T-helper 17 cell (primary cell): ENCODE measurements at regions not wholly inside any gene's neighbourhood (a gene's known extent, or its start where the extent isn't known, plus 50 kb on each side); places are given as distances from the start of the nearest gene placed in this dataset.
"Not testable (repeated sequence)": the region's sequence is repeated elsewhere in the genome, so short reads cannot be mapped to it uniquely, and the experiment has no call there.

ENCODE experiments used
- ATAC-seq: fragments of 150-1000 bp; cut with Tn5 transposase; 2 replicates; pipeline ENCODE4 v1.10.0; 2021; ENCODE audit warnings: mild to moderate bottlenecking, moderate library complexity
- DNase-seq, 3 donors: peaks; one replicate each; pipeline versions ENCODE4 v3.0.0 to v3.0.0-alpha.2; 2020 to 2021
- H3K9me3 ChIP-seq: one replicate; pipeline ENCODE4 v1.7.0; 2013; ENCODE audit warnings: low read length, mild to moderate bottlenecking; ENCODE audit not compliant: control insufficient read depth, poor library complexity, severe bottlenecking
- H3K27ac Mint-ChIP-seq: one replicate; pipeline ENCODE4 v1.8.0; 2022; ENCODE audit warnings: mild to moderate bottlenecking, moderate library complexity, mixed read lengths
- H3K27me3 Mint-ChIP-seq: one replicate; pipeline ENCODE4 v1.8.0; 2022; ENCODE audit warnings: mixed read lengths
- H3K36me3 Mint-ChIP-seq: one replicate; pipeline ENCODE4 v1.8.0; 2022; ENCODE audit warnings: low read depth, mixed read lengths
- H3K4me1 Mint-ChIP-seq: one replicate; pipeline ENCODE4 v1.8.0; 2022; ENCODE audit warnings: mild to moderate bottlenecking, mixed read lengths
- H3K4me3 Mint-ChIP-seq: one replicate; pipeline ENCODE4 v1.8.0; 2022; ENCODE audit warnings: mild to moderate bottlenecking, moderate library complexity, mixed read lengths

DNA sequence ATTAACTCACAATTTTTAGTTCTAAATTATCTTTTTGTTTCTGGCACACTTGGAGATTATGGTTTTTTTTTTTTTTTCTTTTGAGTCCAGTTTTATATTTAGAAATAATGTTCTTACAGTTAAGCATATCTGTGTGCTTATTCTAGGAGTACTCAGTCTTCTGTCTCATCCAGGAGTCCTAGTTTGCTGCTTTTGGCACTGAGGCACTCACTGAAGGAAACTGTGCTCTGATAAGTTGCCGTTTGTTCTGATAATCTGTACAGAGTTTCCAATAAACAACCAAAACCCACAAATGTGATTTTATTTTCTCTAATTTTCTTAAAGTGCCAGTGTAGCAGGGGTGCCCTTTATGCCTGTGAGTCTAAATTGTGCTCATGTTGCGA lies 251.0 kb downstream of the LRRC70 start:
- H3K36me3 Mint-ChIP-seq, result no peaks in the 10 kb centered on the region
- DNase-seq, result no peak
- no peaks in the 10 kb centered on the region for H3K27me3 Mint-ChIP-seq
- no peaks in the 10 kb centered on the region for H3K4me1 Mint-ChIP-seq
- no peaks in the 10 kb centered on the region for H3K9me3 ChIP-seq
- no peak overlapping the region for H3K4me3 Mint-ChIP-seq
- no peak for ATAC-seq
- no peak overlapping the region for H3K27ac Mint-ChIP-seq

DNA sequence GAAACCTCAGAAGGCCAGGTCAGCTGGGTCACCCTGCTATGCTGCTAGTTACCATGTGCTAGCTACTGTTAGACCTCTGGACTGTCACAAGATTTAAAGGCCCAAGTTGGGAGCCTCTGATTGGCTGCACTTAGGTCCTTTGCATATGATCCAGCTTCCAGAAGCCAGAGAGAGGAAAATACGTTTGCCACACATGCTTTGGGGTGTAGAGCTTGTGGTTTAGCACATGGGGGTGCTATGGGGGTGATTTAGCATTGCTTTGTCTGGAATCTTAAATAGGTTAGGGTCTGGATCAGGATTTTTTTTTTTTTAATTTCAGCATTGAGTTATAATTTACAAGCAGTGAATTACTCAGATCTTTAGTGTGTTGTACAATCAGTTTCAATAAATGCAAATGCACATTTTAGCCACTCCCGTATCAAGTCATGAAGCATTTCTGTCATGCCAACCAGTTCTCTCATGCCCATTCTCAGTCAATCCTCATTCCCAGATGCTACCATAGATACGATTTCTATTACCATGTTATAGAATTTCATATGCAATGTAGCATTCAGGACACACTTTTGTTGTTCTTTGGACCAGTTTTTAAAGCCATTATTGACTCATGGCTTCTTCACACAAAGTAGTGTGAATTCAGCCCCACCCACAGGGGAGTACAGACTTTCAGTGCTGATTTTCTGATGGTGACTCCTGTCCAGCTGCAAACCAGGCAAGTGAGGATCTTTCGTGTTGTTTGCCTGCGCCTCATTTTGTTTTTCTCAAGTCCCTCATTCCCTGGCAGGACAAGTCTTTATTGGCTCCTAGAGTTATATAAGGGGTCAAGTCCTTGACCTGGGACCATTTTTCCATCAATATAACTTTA lies 250.4 kb downstream of the LRRC70 start:
- Mint-ChIP-seq H3K36me3 (no peaks in the 10 kb centered on the region), H3K27me3 (no peaks in the 10 kb centered on the region), H3K4me1 (no peaks in the 10 kb centered on the region), H3K4me3 (no peak overlapping the region), H3K27ac (no peak overlapping the region)
- no peaks in the 10 kb centered on the region for H3K9me3 ChIP-seq
- DNase-seq, result no peak
- no peak for ATAC-seq

DNA sequence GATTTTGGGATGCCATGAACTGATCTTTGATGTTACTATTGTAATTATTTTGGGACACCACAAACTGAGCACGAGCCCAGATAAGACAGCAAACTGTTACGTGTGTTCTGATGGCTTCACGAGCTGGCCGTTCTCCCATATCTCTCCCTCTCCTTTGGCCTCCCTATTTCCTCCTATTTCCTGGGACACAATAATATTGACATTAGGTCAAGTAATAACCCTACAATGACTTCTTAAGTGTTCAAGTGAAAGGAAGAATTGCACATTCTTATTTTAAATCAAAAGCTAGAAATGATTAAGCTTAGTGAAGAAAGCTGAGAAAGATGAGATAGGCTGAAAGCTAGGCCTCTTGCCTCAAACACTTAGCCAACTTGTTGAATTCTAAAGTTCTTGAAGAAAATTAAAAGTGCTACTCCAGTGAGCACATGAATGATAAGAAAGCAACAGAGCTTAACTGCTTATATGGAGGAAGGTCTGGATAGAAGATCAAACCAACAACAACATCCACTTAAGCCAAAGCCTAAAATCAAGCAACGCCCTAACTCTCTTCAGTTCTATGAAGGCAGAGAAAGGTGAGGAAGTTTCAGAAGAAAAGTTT lies 247.1 kb downstream of the LRRC70 start:
- no peak for DNase-seq
- H3K9me3 ChIP-seq, result no peaks in the 10 kb centered on the region
- H3K4me1 Mint-ChIP-seq, result no peaks in the 10 kb centered on the region
- H3K27ac Mint-ChIP-seq, result no peak overlapping the region
- H3K36me3 Mint-ChIP-seq, result no peaks in the 10 kb centered on the region
- H3K27me3 Mint-ChIP-seq, result no peaks in the 10 kb centered on the region
- ATAC-seq, result no peak
- no peak overlapping the region for H3K4me3 Mint-ChIP-seq

DNA sequence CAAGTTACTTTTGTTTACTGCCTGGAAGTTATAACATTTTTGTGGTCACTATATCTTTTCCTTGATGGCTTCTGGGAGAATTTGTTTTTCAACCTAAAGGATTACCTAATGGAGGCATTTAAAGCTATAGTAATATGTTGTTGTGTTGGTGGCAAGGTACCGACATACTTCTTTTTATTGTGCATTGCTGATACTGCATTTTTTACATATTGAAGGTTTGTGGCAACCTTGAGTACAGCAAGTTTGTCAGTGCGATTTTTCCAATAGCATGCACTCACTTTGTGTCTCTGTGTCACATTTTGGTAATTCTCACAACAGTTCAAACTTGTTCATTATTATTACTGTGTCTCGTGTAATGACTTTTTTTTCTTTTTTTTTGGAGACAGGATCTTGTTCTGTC lies 246.3 kb downstream of the LRRC70 start:
- no peaks in the 10 kb centered on the region for H3K27me3 Mint-ChIP-seq

GRCh38 chr5:62817043-62817442 lies 238.4 kb downstream of the LRRC70 start:
- not testable (repeated sequence) for DNase-seq, ATAC-seq, H3K4me1 Mint-ChIP-seq, H3K9me3 ChIP-seq, H3K36me3 Mint-ChIP-seq, H3K4me3 Mint-ChIP-seq, H3K27ac Mint-ChIP-seq
- H3K27me3 Mint-ChIP-seq, result peaks cover 18% of the 10 kb centered on the region

More for the DNA sequence above, 246.3 kb downstream of the LRRC70 start:
- Mint-ChIP-seq H3K36me3 (no peaks in the 10 kb centered on the region), H3K4me3 (no peak overlapping the region), H3K4me1 (no peaks in the 10 kb centered on the region), H3K27ac (no peak overlapping the region)
- H3K9me3 ChIP-seq, result no peaks in the 10 kb centered on the region
- DNase-seq (no peak), ATAC-seq (no peak)

GRCh38 chr5:62814991-62815390 lies 236.4 kb downstream of the LRRC70 start:
- no peak for DNase-seq
- H3K9me3 ChIP-seq, result no peaks in the 10 kb centered on the region
- no peaks in the 10 kb centered on the region for H3K36me3 Mint-ChIP-seq
- no peak overlapping the region for H3K4me3 Mint-ChIP-seq
- no peaks in the 10 kb centered on the region for H3K4me1 Mint-ChIP-seq
- H3K27me3 Mint-ChIP-seq, result peaks cover 32% of the 10 kb centered on the region
- ATAC-seq, result no peak
- no peak overlapping the region for H3K27ac Mint-ChIP-seq

GRCh38 chr5:62812621-62813255 lies 234.1 kb downstream of the LRRC70 start:
- no peak for DNase-seq
- no peak for ATAC-seq
- H3K27ac Mint-ChIP-seq, result no peak overlapping the region
- peaks cover 36% of the 10 kb centered on the region for H3K27me3 Mint-ChIP-seq
- H3K9me3 ChIP-seq, result no peaks in the 10 kb centered on the region
- H3K36me3 Mint-ChIP-seq, result no peaks in the 10 kb centered on the region
- H3K4me1 Mint-ChIP-seq, result no peaks in the 10 kb centered on the region
- H3K4me3 Mint-ChIP-seq, result no peak overlapping the region

- not testable (repeated sequence) for H3K27me3 Mint-ChIP-seq, DNase-seq, H3K27ac Mint-ChIP-seq, H3K4me1 Mint-ChIP-seq, H3K4me3 Mint-ChIP-seq, H3K9me3 ChIP-seq, ATAC-seq, H3K36me3 Mint-ChIP-seq
Observed at GRCh38 chr5:62804819-62805218, 226.2 kb downstream of the LRRC70 start.

DNA sequence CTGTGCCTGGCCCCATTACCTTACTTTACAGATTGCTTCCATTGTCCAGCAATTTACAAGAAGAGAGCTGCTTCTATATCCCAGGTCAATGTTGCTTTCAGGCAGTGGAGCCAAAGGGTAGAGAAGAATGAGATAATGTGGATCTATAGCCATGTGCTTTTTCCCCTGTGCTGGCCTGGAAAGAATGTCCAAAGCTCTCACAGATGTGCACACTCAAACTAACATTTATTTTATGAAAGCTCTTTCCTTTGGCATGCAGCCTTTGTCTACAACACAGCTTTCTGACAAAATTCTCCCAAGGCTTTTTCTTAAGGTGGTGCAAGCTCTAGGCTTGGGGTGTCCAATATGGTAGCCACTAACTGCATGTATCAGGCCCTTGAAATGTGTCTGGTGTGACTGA lies 217.3 kb downstream of the LRRC70 start:
- H3K27me3 Mint-ChIP-seq, result peaks cover 8% of the 10 kb centered on the region
- no peak for ATAC-seq
- no peaks in the 10 kb centered on the region for H3K36me3 Mint-ChIP-seq
- no peak overlapping the region for H3K4me3 Mint-ChIP-seq
- peaks cover 3% of the 10 kb centered on the region for H3K9me3 ChIP-seq
- DNase-seq, result no peak
- H3K27ac Mint-ChIP-seq, result no peak overlapping the region
- H3K4me1 Mint-ChIP-seq, result no peaks in the 10 kb centered on the region

GRCh38 chr5:62794456-62794855 lies 215.8 kb downstream of the LRRC70 start:
- Mint-ChIP-seq H3K4me1 (no peaks in the 10 kb centered on the region), H3K36me3 (no peaks in the 10 kb centered on the region), H3K4me3 (no peak overlapping the region), H3K27ac (no peak overlapping the region), H3K27me3 (peaks cover 20% of the 10 kb centered on the region)
- DNase-seq (no peak), ATAC-seq (no peak)
- peaks cover 3% of the 10 kb centered on the region for H3K9me3 ChIP-seq

GRCh38 chr5:62791059-62791458 lies 212.4 kb downstream of the LRRC70 start:
- peaks cover 3% of the 10 kb centered on the region for H3K4me1 Mint-ChIP-seq
- DNase-seq (no peak), ATAC-seq (no peak)
- peaks cover 35% of the 10 kb centered on the region for H3K27me3 Mint-ChIP-seq
- H3K9me3 ChIP-seq, result peaks cover 2% of the 10 kb centered on the region
- H3K4me3 Mint-ChIP-seq, result no peak overlapping the region
- H3K36me3 Mint-ChIP-seq, result no peaks in the 10 kb centered on the region
- no peak overlapping the region for H3K27ac Mint-ChIP-seq

- Mint-ChIP-seq H3K27ac (no peak overlapping the region), H3K27me3 (peaks cover 35% of the 10 kb centered on the region), H3K4me3 (no peak overlapping the region), H3K36me3 (no peaks in the 10 kb centered on the region), H3K4me1 (peaks cover 3% of the 10 kb centered on the region)
- no peaks in the 10 kb centered on the region for H3K9me3 ChIP-seq
- ATAC-seq (no peak), DNase-seq (no peak)
Observed at GRCh38 chr5:62790348-62790747, 211.7 kb downstream of the LRRC70 start.

DNA sequence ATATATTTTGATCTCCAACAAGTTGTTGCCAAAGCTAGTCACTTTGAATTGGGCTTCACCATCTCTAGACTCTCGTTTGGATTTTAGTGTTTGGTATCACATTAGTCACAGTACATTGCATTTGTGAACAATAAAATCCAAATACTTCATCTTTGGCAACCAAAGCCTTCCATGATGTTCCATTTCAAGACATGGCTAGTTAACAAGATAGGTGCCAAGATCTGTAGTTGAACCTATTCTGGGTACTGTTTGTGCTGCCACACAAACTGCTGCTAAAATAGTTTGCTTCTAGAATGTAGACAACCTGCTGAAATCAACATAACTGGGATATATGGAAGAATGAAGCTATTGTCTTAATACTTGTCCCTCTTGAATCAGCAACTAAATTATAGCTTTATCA lies 207.5 kb downstream of the LRRC70 start:
- H3K4me3 Mint-ChIP-seq, result no peak overlapping the region
- H3K9me3 ChIP-seq, result no peaks in the 10 kb centered on the region
- no peak for ATAC-seq
- no peaks in the 10 kb centered on the region for H3K36me3 Mint-ChIP-seq
- no peak for DNase-seq
- H3K27me3 Mint-ChIP-seq, result peaks cover 44% of the 10 kb centered on the region
- peaks cover 3% of the 10 kb centered on the region for H3K4me1 Mint-ChIP-seq
- no peak overlapping the region for H3K27ac Mint-ChIP-seq
